Lower leg skin (tissue), 4 donors: ENCODE measurements at regions not wholly inside any gene's neighbourhood (a gene's known extent, or its start where the extent isn't known, plus 50 kb on each side); places are given as distances from the start of the nearest gene placed in this dataset.

Source experiments
- DNase-seq, 2 donors: peaks; one replicate each; pipeline ENCODE4 v3.0.0-alpha.2; 2019; ENCODE audit warnings: low spot score in 2 of 2
- H3K4me3 ChIP-seq: fragments of 200-600 bp; sonication (generic); 2 replicates; pipeline ENCODE4 v1.5.1; 2017; ENCODE audit warnings: mild to moderate bottlenecking, low read depth; ENCODE audit not compliant: poor library complexity, severe bottlenecking
- CTCF ChIP-seq, 3 donors: fragments of 450-650 bp; IDR thresholded peaks; one replicate each; pipeline ENCODE4 v1.5.1; 2016; ENCODE audit warnings: antibody characterized with exemption in 3 of 3, mild to moderate bottlenecking in 3 of 3, moderate library complexity in 2 of 3
- POLR2A ChIP-seq, 2 donors: fragments of 450-650 bp; IDR thresholded peaks; one replicate each; pipeline ENCODE4 v1.6.1; 2016 to 2017; ENCODE audit warnings: antibody characterized with exemption in 2 of 2, mild to moderate bottlenecking in 1 of 2, moderate library complexity in 1 of 2
- WGBS, 2 donors: methylation state at CpG; one replicate each; pipeline ENCODE4 v1.1.5; 2018; 5-methylcytosine and 5-hydroxymethylcytosine counted together
- intact Hi-C: fragments of 100-400 bp; cut with DNase I; formaldehyde crosslinking; loops from one replicate; pipeline ENCODE4 v1.15.0; 2023; ENCODE audit warnings: low total_unique reads

DNA sequence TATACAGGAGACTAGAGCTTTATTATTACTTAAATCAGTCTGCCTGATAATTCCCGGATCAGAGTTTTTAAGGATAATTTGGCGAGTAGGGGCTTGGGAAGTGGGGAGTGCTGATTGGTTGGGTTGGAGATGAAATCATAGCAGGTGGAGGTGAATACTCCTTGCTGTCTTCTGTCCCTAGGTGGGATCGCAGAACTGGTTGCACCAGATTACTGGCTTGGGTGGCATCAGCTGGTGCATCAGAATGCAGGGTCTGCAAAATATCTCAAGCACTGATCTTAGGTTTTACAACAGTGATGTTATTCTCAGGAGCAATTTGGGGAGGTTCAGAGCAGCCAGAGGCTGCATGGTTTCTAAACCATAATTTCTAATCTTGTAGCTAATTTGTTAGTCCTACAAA lies 68.1 kb downstream of the KIF4B start:
- intact Hi-C loops: no loop called here
- no peak for DNase-seq
- H3K4me3 ChIP-seq: no peak overlapping the region
- no peak for TF ChIP-seq POLR2A (IDR thresholded peaks at IDR 0.05)
- no peak for TF ChIP-seq CTCF (IDR thresholded peaks at IDR 0.05)
- 56 to 79% methylated on average over 3 of the region's 3 CpGs for WGBS, 2 donors

- DNase-seq: no peak
- intact Hi-C loops: no loop called here
- WGBS, 2 donors: 68 to 75% methylated on average over 4 of the region's 4 CpGs
These were observed 68.8 kb downstream of the KIF4B start for GRCh38 chr5:155082401-155082800.

DNA sequence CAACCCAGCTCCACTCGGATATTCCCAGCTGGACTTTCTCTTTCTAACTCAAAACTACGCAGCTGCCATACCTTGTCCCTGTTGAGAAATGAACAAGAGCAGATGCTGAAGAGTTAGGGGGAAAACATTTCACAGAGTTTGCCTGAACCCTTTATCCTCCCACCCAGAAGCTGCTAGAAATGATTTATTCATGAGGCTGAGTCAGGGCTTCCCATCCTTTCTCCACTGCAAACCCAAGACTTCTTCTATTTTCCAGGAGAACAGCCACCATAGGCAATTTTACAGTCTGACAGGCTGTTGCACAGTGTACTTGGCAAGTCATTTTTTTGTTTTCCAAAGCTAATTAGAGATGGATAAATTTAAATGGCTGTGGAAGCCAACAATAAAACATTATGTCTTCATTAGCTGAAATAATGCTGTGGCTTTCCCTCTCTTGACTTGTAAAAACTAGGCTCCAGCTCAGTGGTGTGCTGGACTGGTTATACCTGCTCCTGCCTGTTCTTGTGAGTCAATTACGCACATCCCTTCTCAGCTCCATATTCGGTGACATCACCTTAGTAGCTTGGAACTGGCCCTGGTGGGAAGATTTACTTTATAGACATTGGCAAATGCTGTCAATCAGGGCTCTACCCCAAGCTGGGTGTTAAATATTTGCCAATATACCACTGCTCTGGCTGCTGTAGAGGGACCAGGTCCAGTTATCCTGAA lies 71.9 kb downstream of the KIF4B start:
- intact Hi-C loops: no loop called here
- 52 to 57% methylated on average over 4 of the region's 4 CpGs for WGBS, 2 donors
- peak in 1 of 2 donors; percentile 29 for DNase-seq
- TF ChIP-seq CTCF (IDR thresholded peaks at IDR 0.05) (no peak), POLR2A (IDR thresholded peaks at IDR 0.05) (no peak)
- no peak overlapping the region for H3K4me3 ChIP-seq

More at GRCh38 chr5:155082401-155082800, 68.8 kb downstream of the KIF4B start:
- H3K4me3 ChIP-seq: no peak overlapping the region
- TF ChIP-seq CTCF (IDR thresholded peaks at IDR 0.05): no peak
- no peak for TF ChIP-seq POLR2A (IDR thresholded peaks at IDR 0.05)

DNA sequence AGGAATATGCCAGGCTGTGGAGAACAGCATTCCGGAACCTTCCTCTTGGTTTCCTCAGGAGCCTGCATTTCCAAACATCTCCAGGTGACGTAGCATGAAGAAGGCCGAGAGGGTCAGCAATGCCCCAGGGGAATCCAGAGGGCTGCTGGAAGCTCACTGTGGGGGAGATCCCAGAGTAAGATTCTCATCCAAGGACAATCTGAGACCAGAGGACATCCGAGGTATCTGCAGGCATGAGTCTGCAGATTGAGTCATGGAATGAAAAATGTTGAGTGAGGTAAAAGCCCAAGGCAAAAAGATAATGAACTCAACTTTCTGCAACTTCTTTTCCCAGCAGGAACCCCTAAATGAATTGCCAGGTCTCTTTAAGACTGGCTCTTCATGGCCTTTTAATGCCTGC lies 73.5 kb downstream of the KIF4B start:
- 75 to 77% methylated on average over 4 of the region's 4 CpGs for WGBS, 2 donors
- no peak for TF ChIP-seq POLR2A (IDR thresholded peaks at IDR 0.05)
- no peak for TF ChIP-seq CTCF (IDR thresholded peaks at IDR 0.05)
- intact Hi-C loops: no loop called here
- DNase-seq: no peak
- no peak overlapping the region for H3K4me3 ChIP-seq

DNA sequence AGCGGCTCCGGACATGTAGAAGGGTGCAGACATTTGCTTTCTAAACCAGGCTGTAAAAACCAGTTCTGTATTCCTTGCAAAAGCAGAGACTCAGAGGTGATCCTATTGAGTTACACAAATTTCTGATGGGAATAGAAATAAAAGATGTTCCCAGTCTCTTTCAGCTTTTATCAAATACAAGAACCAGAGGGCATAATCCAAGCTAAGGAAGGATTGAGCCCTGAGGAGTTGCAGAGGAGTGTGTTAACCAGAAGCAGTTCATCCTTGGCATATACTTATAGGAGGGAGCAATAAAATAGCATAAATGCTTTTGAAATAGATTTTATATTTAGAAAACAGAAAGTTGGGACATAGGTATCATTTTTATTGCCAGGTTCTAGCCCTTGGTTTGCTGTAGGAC lies 75.3 kb downstream of the KIF4B start:
- TF ChIP-seq CTCF (IDR thresholded peaks at IDR 0.05): no peak
- TF ChIP-seq POLR2A (IDR thresholded peaks at IDR 0.05): no peak
- 83 to 86% methylated on average over 2 of the region's 2 CpGs for WGBS, 2 donors
- intact Hi-C loops: no loop called here

GRCh38 chr5:155089643-155090042 lies 76.1 kb downstream of the KIF4B start:
- no peak for DNase-seq
- intact Hi-C loops: no loop called here
- WGBS, 2 donors: 93 to 98% methylated on average over 1 of the region's 1 CpG
- H3K4me3 ChIP-seq: no peak overlapping the region
- no peak for TF ChIP-seq CTCF (IDR thresholded peaks at IDR 0.05)
- no peak for TF ChIP-seq POLR2A (IDR thresholded peaks at IDR 0.05)

More for the DNA sequence above, 75.3 kb downstream of the KIF4B start:
- H3K4me3 ChIP-seq: no peak overlapping the region
- no peak for DNase-seq
